Panc1 (cell line): ENCODE measurements at regions not wholly inside any gene's neighbourhood (a gene's known extent, or its start where the extent isn't known, plus 50 kb on each side); places are given as distances from the start of the nearest gene placed in this dataset.

Experiments
- ATAC-seq: fragments of 200-7000 bp; cut with Tn5 transposase; 2 replicates; pipeline ENCODE4 v1.9.1; 2020; ENCODE audit warnings: mild to moderate bottlenecking, moderate library complexity
- BruUV-seq: library from RNA; stranded (reverse); fragments of 400-500 nt; replicated peaks from 2 replicates; lab custom pipeline; 2021; lab: Mats Ljungman, UMichigan
- CTCF ChIA-PET: fragments of 300-600 bp; sonication (Branson Sonifier 250); formaldehyde crosslinking; loops from one replicate; lab custom pipeline; 2022; ENCODE audit warnings: antibody characterized with exemption; lab: Charles Lee
- POLR2A ChIA-PET: fragments of 300-600 bp; sonication (Branson Sonifier 250); formaldehyde crosslinking; loops from one replicate; lab custom pipeline; 2022; ENCODE audit warnings: antibody characterized with exemption; lab: Charles Lee
- DNase-seq: peaks from one replicate; pipeline ENCODE4 v3.0.0-alpha.2; 2010; ENCODE audit warnings: low read depth, low spot score
- H3K27ac ChIP-seq: 2 replicates; pipeline ENCODE4 v1.5.1; 2011; ENCODE audit warnings: mild to moderate bottlenecking, low read length, inconsistent platforms
- H3K27me3 ChIP-seq: fragments of 200-500 bp; sonication (Bioruptor generic); 2 replicates; pipeline ENCODE4 v1.6.0; 2014; ENCODE audit warnings: low read length, inconsistent platforms; ENCODE audit not compliant: control insufficient read depth, insufficient read depth
- H3K36me3 ChIP-seq: fragments of 200-500 bp; sonication (Bioruptor generic); 2 replicates; pipeline ENCODE4 v1.5.1; 2014; ENCODE audit warnings: inconsistent platforms, mild to moderate bottlenecking, low read length, moderate library complexity; ENCODE audit not compliant: control insufficient read depth, insufficient read depth
- H3K4me1 ChIP-seq: 2 replicates; pipeline ENCODE4 v1.5.1; 2011; ENCODE audit warnings: inconsistent platforms, mild to moderate bottlenecking, low read length, moderate library complexity; ENCODE audit not compliant: control insufficient read depth, insufficient read depth
- H3K4me3 ChIP-seq, 2 experiments: 2 replicates each; pipeline ENCODE4 v1.5.1; 2011 to 2012; ENCODE audit warnings: low read depth in 2 of 2, low read length in 2 of 2, mild to moderate bottlenecking in 2 of 2, inconsistent platforms in 1 of 2, moderate library complexity in 1 of 2
- H3K9me3 ChIP-seq: fragments of 200-500 bp; sonication (Bioruptor generic); 2 replicates; pipeline ENCODE4 v1.5.1; 2014; ENCODE audit warnings: low read depth, mild to moderate bottlenecking, inconsistent platforms, low read length, moderate library complexity; ENCODE audit not compliant: control insufficient read depth, insufficient read depth
- CTCF ChIP-seq: fragments of 450-650 bp; IDR thresholded peaks from 2 replicates; pipeline ENCODE4 v1.5.1; 2017; ENCODE audit warnings: mild to moderate bottlenecking
- POLR2AphosphoS5 ChIP-seq: IDR thresholded peaks from 2 replicates; pipeline ENCODE4 v1.6.1; 2012; ENCODE audit warnings: mild to moderate bottlenecking, low read depth, low read length, moderate library complexity
- REST ChIP-seq, 2 experiments: IDR thresholded peaks; 2 replicates each; pipeline ENCODE4 v1.6.1; 2011 to 2012; ENCODE audit warnings: low read depth in 2 of 2, control low read depth in 1 of 2, low read length in 1 of 2, mild to moderate bottlenecking in 1 of 2, moderate library complexity in 1 of 2; ENCODE audit not compliant: insufficient read depth in 1 of 2
- SIN3A ChIP-seq: IDR thresholded peaks from 2 replicates; pipeline ENCODE4 v1.6.1; 2012; ENCODE audit warnings: low read depth, mild to moderate bottlenecking, low read length, moderate library complexity, borderline replicate concordance; ENCODE audit not compliant: insufficient read depth
- TCF7L2 ChIP-seq: IDR thresholded peaks from 2 replicates; pipeline ENCODE4 v1.6.1; 2011; ENCODE audit warnings: mild to moderate bottlenecking, low read depth, low read length, inconsistent platforms
- in situ Hi-C: cut with HindIII; loops from 2 replicates; pipeline ENCODE4 v1.10.0; 2016; ENCODE audit warnings: low sequenced_read_pairs, low pct_unique_long_range_greater_than_20kb
- intact Hi-C: fragments of 100-400 bp; cut with micrococcal nuclease; formaldehyde crosslinking; loops from one replicate; pipeline ENCODE4 v1.10.0; 2022; ENCODE audit not compliant: unreplicated experiment

GRCh38 chr20:58138395-58138794 lies 90.1 kb downstream of the ANKRD60 start:
- Histone ChIP-seq H3K4me3 (no peak overlapping the region), H3K36me3 (no peaks in the 10 kb centered on the region), H3K4me1 (no peaks in the 10 kb centered on the region), H3K27ac (no peak overlapping the region), H3K27me3 (no peaks in the 10 kb centered on the region), H3K9me3 (no peaks in the 10 kb centered on the region)
- no peak for TF ChIP-seq TCF7L2
- TF ChIP-seq REST (IDR thresholded peaks at IDR 0.05; ENCODE audit: insufficient read depth in 1 of 2, low read depth in 2 of 2, low read length in 1 of 2), result no peak
- no peak for TF ChIP-seq SIN3A
- no peak for TF ChIP-seq POLR2AphosphoS5
- no peak for TF ChIP-seq CTCF
- intact Hi-C loops (no loop called here), in situ Hi-C loops (no loop called here)
- CTCF ChIA-PET, result no interaction called here
- BruUV-seq, result no TSS peak
- no peak for DNase-seq
- no peak; the same call in 1 of the 2 replicates for ATAC-seq
- POLR2A ChIA-PET, result no interaction called here

- DNase-seq (no peak), ATAC-seq (no peak)
- no peaks in the 10 kb centered on the region for H3K4me1 ChIP-seq
- H3K36me3 ChIP-seq, result no peaks in the 10 kb centered on the region
- TF ChIP-seq POLR2AphosphoS5 (no peak), REST (IDR thresholded peaks at IDR 0.05; ENCODE audit: insufficient read depth in 1 of 2, low read depth in 2 of 2, low read length in 1 of 2) (no peak), CTCF (no peak), SIN3A (no peak), TCF7L2 (no peak)
- ChIA-PET CTCF (no interaction called here), POLR2A (no interaction called here)
- no peak overlapping the region for H3K4me3 ChIP-seq
- no peak overlapping the region for H3K27ac ChIP-seq
- intact Hi-C loops, result no loop called here
- no peaks in the 10 kb centered on the region for H3K9me3 ChIP-seq
- no TSS peak for BruUV-seq
- no peaks in the 10 kb centered on the region for H3K27me3 ChIP-seq
- in situ Hi-C loops, result no loop called here
These were observed 90.7 kb downstream of the ANKRD60 start for GRCh38 chr20:58137651-58138265.
